CD4-positive, alpha-beta T cell treated with Interleukin-4 for 4 hours (primary cell): ENCODE measurements at regions not wholly inside any gene's neighbourhood (a gene's known extent, or its start where the extent isn't known, plus 50 kb on each side); places are given as distances from the start of the nearest gene placed in this dataset.

Source experiments
- DNase-seq: peaks from one replicate; pipeline ENCODE4 v3.0.0-alpha.2; 2020

GRCh38 chr2:2574401-2575180 lies 243.5 kb upstream of the MYT1L start:
- DNase-seq, result no peak

- no peak for DNase-seq
Measured at GRCh38 chr2:2573658-2574293, 242.7 kb upstream of the MYT1L start.

- no peak for DNase-seq
Measured at GRCh38 chr2:2573205-2573604, 242.1 kb upstream of the MYT1L start.

GRCh38 chr2:2572393-2573204 lies 241.5 kb upstream of the MYT1L start:
- no peak for DNase-seq

- DNase-seq, result no peak
Measured at GRCh38 chr2:2571301-2572150, 240.5 kb upstream of the MYT1L start.

- DNase-seq, result no peak
Measured at GRCh38 chr2:2570871-2571270, 239.8 kb upstream of the MYT1L start.

GRCh38 chr2:2570360-2570759 lies 239.3 kb upstream of the MYT1L start:
- no peak for DNase-seq

GRCh38 chr2:2569836-2570235 lies 238.8 kb upstream of the MYT1L start:
- DNase-seq, result no peak

GRCh38 chr2:2569306-2569705 lies 238.2 kb upstream of the MYT1L start:
- no peak for DNase-seq

GRCh38 chr2:2568411-2568810 lies 237.3 kb upstream of the MYT1L start:
- no peak for DNase-seq

- DNase-seq, result no peak
Measured at GRCh38 chr2:2567776-2568175, 236.7 kb upstream of the MYT1L start.

GRCh38 chr2:2566396-2567323 lies 235.6 kb upstream of the MYT1L start:
- no peak for DNase-seq

GRCh38 chr2:2565671-2566070 lies 234.6 kb upstream of the MYT1L start:
- DNase-seq, result no peak

- DNase-seq, result no peak
Measured at GRCh38 chr2:2564300-2565078, 233.4 kb upstream of the MYT1L start.

GRCh38 chr2:2563309-2563860 lies 232.3 kb upstream of the MYT1L start:
- DNase-seq, result no peak

- DNase-seq, result no peak
Measured at GRCh38 chr2:2562867-2563266, 231.8 kb upstream of the MYT1L start.

- no peak for DNase-seq
Measured at GRCh38 chr2:2561346-2562095, 230.4 kb upstream of the MYT1L start.

GRCh38 chr2:2560374-2561015 lies 229.4 kb upstream of the MYT1L start:
- no peak for DNase-seq

GRCh38 chr2:2558476-2558875 lies 227.4 kb upstream of the MYT1L start:
- DNase-seq, result no peak
